ENCODE measurements at regions not wholly inside any gene's neighbourhood (a gene's known extent, or its start where the extent isn't known, plus 50 kb on each side); places are given as distances from the start of the nearest gene placed in this dataset.

- no peak for DNase-seq
These were observed 113.3 kb upstream of the SOX1 start for GRCh38 chr13:111953546-111954178.

- DNase-seq, result peak; percentile 78
These were observed 112.1 kb upstream of the SOX1 start for GRCh38 chr13:111954661-111955411.

- no peak for DNase-seq
These were observed 111.4 kb upstream of the SOX1 start for GRCh38 chr13:111955412-111956065.

- no peak for DNase-seq
These were observed 110.4 kb upstream of the SOX1 start for GRCh38 chr13:111956261-111957151.

GRCh38 chr13:111957913-111958450 is 109.0 kb upstream of the SOX1 start:
- no peak for DNase-seq

- no peak for DNase-seq
These were observed 108.1 kb upstream of the SOX1 start for GRCh38 chr13:111958612-111959395.

GRCh38 chr13:111960152-111960772 is 106.7 kb upstream of the SOX1 start:
- DNase-seq, result no peak

GRCh38 chr13:111961236-111961635 is 105.7 kb upstream of the SOX1 start:
- DNase-seq, result no peak

- DNase-seq, result no peak
These were observed 105.2 kb upstream of the SOX1 start for GRCh38 chr13:111961651-111962192.

- DNase-seq, result no peak
These were observed 104.5 kb upstream of the SOX1 start for GRCh38 chr13:111962431-111962891.

GRCh38 chr13:111963031-111963430 is 103.9 kb upstream of the SOX1 start:
- no peak for DNase-seq

- no peak for DNase-seq
These were observed 102.4 kb upstream of the SOX1 start for GRCh38 chr13:111964411-111965035.

- no peak for DNase-seq
These were observed 101.3 kb upstream of the SOX1 start for GRCh38 chr13:111965466-111966214.

GRCh38 chr13:111966933-111967332 is 100.0 kb upstream of the SOX1 start:
- no peak for DNase-seq

GRCh38 chr13:111967572-111968201 is 99.3 kb upstream of the SOX1 start:
- DNase-seq, result peak; percentile 39

- DNase-seq, result no peak
These were observed 98.5 kb upstream of the SOX1 start for GRCh38 chr13:111968336-111969010.

- DNase-seq, result no peak
These were observed 97.3 kb upstream of the SOX1 start for GRCh38 chr13:111969551-111970135.
